ENCODE measurements at regions not wholly inside any gene's neighbourhood (a gene's known extent, or its start where the extent isn't known, plus 50 kb on each side); places are given as distances from the start of the nearest gene placed in this dataset.

DNA sequence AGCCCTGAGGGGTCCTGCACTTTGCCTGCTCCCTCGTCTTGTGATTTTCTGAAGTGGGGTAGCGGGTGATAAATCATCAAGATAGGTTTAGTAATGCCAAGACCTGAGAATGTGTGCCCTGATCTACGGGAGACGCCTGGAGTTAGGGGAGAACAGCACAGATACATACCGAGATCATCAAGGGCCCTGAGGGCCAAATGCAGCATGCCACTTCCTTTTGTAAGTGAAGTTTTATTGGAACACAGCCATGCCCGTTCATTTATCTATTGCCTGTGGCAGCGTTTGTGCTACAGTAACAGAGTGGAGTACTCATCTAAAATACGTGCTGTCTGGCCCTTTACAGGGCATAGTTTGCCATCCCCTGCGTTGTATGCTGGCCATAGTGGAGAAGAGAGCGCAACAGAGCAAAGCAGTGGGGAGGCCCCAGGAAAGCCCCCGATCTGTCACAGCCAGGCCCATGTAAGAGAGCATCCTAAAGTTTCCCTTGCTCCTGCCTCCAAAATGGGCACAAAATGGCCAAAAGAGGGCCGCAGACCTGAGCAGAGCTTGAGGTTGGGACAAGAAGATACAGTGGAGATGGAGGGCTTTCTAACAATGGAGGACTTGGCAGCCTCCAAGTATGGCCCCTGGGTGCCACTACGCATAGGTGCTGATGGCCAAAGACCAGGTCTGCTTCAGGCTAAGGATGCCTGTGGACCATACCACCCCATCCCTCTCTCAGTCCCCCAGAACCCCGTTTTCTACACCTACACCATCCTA is 167.0 kb downstream of the SMIM20 start:
- H3K9me3 Mint-ChIP-seq = peaks cover 14% of the 10 kb centered on the region
- DNase-seq = no peak
- peak in 1 of 2 donors; percentile 5 for ATAC-seq
- peaks cover 3% of the 10 kb centered on the region for H3K27me3 Mint-ChIP-seq (ENCODE audit: low read depth)
- peaks cover 5% of the 10 kb centered on the region for H3K36me3 Mint-ChIP-seq (ENCODE audit: insufficient read depth)
- peak overlapping the region; percentile 42 for H3K4me3 Mint-ChIP-seq
- peaks cover 66% of the 10 kb centered on the region for H3K4me1 Mint-ChIP-seq (ENCODE audit: low read depth)

- H3K4me1 Mint-ChIP-seq (ENCODE audit: low read depth) = peaks cover 57% of the 10 kb centered on the region
- ATAC-seq = peak; percentile 67 to 75
- no peak for DNase-seq
- peaks cover 3% of the 10 kb centered on the region for H3K27me3 Mint-ChIP-seq (ENCODE audit: low read depth)
- no peak overlapping the region for H3K4me3 Mint-ChIP-seq
- no peaks in the 10 kb centered on the region for H3K36me3 Mint-ChIP-seq (ENCODE audit: insufficient read depth)
- H3K9me3 Mint-ChIP-seq = peaks cover 7% of the 10 kb centered on the region
Measured at GRCh38 chr4:26081795-26082498, 167.9 kb downstream of the SMIM20 start.

DNA sequence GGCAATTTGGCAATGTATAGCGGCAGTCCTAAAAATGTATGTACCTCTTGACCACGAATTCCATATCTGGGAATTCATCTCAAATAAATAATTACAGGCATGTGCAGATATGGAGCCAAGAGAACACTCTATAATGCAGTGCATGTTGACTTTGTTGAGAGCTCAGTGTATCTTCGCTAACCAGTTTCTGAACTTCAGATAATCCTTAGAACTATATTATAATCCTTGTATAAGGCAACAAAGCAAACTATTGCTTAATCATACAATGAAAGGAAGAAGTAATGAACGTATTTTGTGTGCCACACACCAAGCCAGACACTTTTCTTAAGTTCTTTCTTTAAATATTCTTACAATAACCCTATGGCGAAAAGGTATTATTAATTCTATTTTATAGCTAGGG is 168.5 kb downstream of the SMIM20 start:
- H3K9me3 Mint-ChIP-seq = peaks cover 7% of the 10 kb centered on the region

DNA sequence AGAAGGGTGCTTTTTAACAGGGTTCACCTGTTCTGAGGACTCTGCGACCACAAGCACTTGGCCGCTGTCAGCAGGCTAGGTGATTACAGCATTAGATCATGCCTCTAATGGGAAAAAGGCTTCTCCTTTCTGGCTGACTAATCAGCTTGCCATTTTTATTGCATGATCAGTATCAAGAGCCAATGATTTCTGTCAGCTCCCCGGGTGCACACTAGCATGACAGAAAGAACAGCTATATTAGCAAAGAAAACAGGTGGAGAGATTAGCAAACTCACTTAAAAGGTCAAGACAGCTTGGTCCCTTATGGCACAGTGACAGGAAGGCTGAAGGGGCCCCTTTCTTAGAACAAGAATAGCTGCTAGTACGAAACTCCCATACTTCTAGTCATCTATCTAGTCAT is 170.0 kb downstream of the SMIM20 start:
- Mint-ChIP-seq H3K27me3 (ENCODE audit: low read depth) (peaks cover 3% of the 10 kb centered on the region), H3K4me3 (no peak overlapping the region), H3K36me3 (ENCODE audit: insufficient read depth) (no peaks in the 10 kb centered on the region), H3K4me1 (ENCODE audit: low read depth) (peaks cover 59% of the 10 kb centered on the region), H3K9me3 (peaks cover 7% of the 10 kb centered on the region)
- DNase-seq (no peak), ATAC-seq (peak in 1 of 2 donors; percentile 2)

More for the DNA sequence above, 168.5 kb downstream of the SMIM20 start:
- Mint-ChIP-seq H3K4me1 (ENCODE audit: low read depth) (peaks cover 51% of the 10 kb centered on the region), H3K27me3 (ENCODE audit: low read depth) (peaks cover 3% of the 10 kb centered on the region), H3K36me3 (ENCODE audit: insufficient read depth) (no peaks in the 10 kb centered on the region), H3K4me3 (no peak overlapping the region)
- DNase-seq = no peak
- ATAC-seq = no peak

DNA sequence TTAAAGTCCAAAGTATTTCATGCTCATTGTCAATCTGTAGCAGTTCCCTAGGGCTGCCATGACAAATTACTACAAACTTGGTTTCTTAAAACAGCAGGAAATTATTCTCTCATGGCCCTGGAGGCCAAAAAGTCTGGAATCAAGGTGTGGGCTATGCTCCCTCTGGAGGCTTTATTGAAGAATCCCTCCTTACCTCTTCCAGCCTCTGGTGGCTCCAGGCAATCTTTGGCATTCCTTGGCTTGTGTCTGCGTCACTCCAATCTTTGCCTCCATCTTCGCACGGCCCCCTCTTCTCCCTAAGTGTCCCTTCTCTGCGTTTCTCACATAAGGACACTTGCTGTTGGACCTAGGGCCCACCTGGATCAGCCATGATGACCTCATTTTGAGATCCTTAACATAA is 170.4 kb downstream of the SMIM20 start:
- no peak overlapping the region for H3K4me3 Mint-ChIP-seq
- peaks cover 7% of the 10 kb centered on the region for H3K9me3 Mint-ChIP-seq
- peaks cover 3% of the 10 kb centered on the region for H3K27me3 Mint-ChIP-seq (ENCODE audit: low read depth)
- no peaks in the 10 kb centered on the region for H3K36me3 Mint-ChIP-seq (ENCODE audit: insufficient read depth)
- ATAC-seq (no peak), DNase-seq (no peak)
- H3K4me1 Mint-ChIP-seq (ENCODE audit: low read depth) = peaks cover 63% of the 10 kb centered on the region

GRCh38 chr4:26085551-26085950 is 171.5 kb downstream of the SMIM20 start:
- peaks cover 3% of the 10 kb centered on the region for H3K27me3 Mint-ChIP-seq (ENCODE audit: low read depth)
- H3K4me1 Mint-ChIP-seq (ENCODE audit: low read depth) = peaks cover 63% of the 10 kb centered on the region
- H3K9me3 Mint-ChIP-seq = peaks cover 14% of the 10 kb centered on the region
- ATAC-seq (no peak), DNase-seq (no peak)
- H3K4me3 Mint-ChIP-seq = no peak overlapping the region
- no peaks in the 10 kb centered on the region for H3K36me3 Mint-ChIP-seq (ENCODE audit: insufficient read depth)

DNA sequence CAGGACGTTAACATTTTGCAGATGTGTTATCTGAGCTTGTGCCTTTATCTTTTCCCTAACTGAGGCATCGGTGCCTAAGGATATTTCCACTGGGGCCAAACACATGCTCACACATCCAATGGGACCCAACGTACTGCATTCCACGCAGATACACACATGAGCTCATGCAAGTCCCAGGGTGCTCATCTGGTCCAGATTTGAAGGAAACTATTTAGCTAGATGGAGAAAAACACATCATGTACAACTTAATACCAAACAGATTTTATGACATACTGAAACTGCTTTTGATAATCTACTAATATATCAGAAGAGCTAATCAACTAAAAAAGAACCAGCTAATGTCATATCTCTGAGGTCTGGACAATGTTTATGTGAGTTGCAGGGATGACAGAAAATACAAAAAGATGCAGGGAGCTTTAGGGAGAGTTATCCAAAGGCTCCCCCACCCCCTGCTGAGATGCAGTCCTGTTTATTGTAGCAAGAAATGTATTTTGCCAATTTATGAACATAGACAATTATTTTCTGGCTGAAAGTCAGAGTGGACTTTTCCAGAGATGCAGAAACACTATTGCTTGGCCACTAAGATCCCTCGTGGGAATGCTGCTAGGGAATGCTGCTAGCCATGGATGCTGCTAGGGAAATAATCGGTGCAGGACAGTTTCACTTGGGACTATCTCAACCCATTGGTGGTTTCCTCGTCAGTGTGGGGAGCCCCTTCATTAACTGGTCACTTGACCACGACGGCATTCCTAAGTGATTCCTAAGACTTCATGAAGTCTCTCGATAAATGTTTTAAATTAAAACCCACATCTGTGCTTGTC is 172.8 kb downstream of the SMIM20 start:
- peaks cover 3% of the 10 kb centered on the region for H3K27me3 Mint-ChIP-seq (ENCODE audit: low read depth)
- no peak overlapping the region for H3K4me3 Mint-ChIP-seq
- peaks cover 50% of the 10 kb centered on the region for H3K4me1 Mint-ChIP-seq (ENCODE audit: low read depth)
- DNase-seq (no peak), ATAC-seq (no peak)
- no peaks in the 10 kb centered on the region for H3K36me3 Mint-ChIP-seq (ENCODE audit: insufficient read depth)
- H3K9me3 Mint-ChIP-seq = peaks cover 16% of the 10 kb centered on the region

GRCh38 chr4:26088433-26088928 is 174.5 kb downstream of the SMIM20 start:
- ATAC-seq (peak; percentile 90 to 91), DNase-seq (no peak)
- H3K9me3 Mint-ChIP-seq = peaks cover 16% of the 10 kb centered on the region
- peaks cover 3% of the 10 kb centered on the region for H3K27me3 Mint-ChIP-seq (ENCODE audit: low read depth)
- H3K36me3 Mint-ChIP-seq (ENCODE audit: insufficient read depth) = no peaks in the 10 kb centered on the region
- H3K4me3 Mint-ChIP-seq = peak overlapping the region; percentile 50
- peaks cover 47% of the 10 kb centered on the region for H3K4me1 Mint-ChIP-seq (ENCODE audit: low read depth)

DNA sequence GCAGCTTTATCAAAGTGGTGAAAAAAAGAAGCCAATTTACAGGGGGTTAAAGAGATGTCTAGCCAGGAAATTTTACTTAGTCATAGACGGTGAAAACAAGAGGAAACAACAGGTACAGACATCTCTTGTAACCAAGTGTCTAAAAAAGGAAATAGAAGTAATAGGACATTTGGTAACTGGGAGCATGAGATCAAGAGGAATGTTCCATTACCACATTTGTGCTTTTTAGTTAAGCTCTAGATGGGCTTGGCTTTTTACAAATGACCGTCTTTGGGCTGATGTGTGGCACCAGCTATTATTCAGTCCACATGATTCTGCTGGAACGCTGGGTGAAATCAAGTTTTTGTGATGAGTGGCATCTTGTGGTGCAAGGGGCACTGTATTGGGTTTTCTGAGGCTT is 179.5 kb downstream of the SMIM20 start:
- Mint-ChIP-seq H3K4me1 (ENCODE audit: low read depth) (peaks cover 34% of the 10 kb centered on the region), H3K36me3 (ENCODE audit: insufficient read depth) (peaks cover 4% of the 10 kb centered on the region), H3K4me3 (no peak overlapping the region), H3K9me3 (peaks cover 25% of the 10 kb centered on the region), H3K27me3 (ENCODE audit: low read depth) (no peaks in the 10 kb centered on the region)
- no peak for ATAC-seq
- DNase-seq = no peak

- H3K4me1 Mint-ChIP-seq (ENCODE audit: low read depth) = peaks cover 30% of the 10 kb centered on the region
- ATAC-seq (no peak), DNase-seq (no peak)
- no peaks in the 10 kb centered on the region for H3K27me3 Mint-ChIP-seq (ENCODE audit: low read depth)
- no peak overlapping the region for H3K4me3 Mint-ChIP-seq
- H3K9me3 Mint-ChIP-seq = peaks cover 28% of the 10 kb centered on the region
- peaks cover 4% of the 10 kb centered on the region for H3K36me3 Mint-ChIP-seq (ENCODE audit: insufficient read depth)
Measured at GRCh38 chr4:26094076-26094475, 180.1 kb downstream of the SMIM20 start.

DNA sequence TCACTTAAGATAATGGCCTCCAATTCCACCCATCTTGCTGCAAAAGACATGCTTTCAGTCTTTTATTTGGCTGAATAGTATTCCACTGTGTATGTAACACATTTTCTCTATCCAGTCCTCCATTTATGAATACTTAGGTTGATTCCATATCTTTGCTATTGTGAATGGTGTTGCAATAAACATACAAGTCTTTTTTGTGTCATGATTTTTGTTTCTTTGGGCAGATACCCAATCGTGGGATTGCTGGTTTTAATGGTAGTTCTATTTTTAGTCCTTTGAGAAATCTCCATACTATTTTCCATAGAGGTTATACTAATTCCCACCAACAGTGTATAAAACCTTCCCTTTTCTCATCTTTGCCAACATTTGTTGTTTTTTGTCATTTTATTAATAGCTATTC is 180.9 kb downstream of the SMIM20 start:
- Mint-ChIP-seq H3K27me3 (ENCODE audit: low read depth) (no peaks in the 10 kb centered on the region), H3K4me1 (ENCODE audit: low read depth) (peaks cover 23% of the 10 kb centered on the region), H3K4me3 (no peak overlapping the region), H3K9me3 (peaks cover 33% of the 10 kb centered on the region), H3K36me3 (ENCODE audit: insufficient read depth) (peaks cover 4% of the 10 kb centered on the region)
- no peak for DNase-seq
- ATAC-seq = no peak

- Mint-ChIP-seq H3K27me3 (ENCODE audit: low read depth) (peaks cover 2% of the 10 kb centered on the region), H3K36me3 (ENCODE audit: insufficient read depth) (peaks cover 4% of the 10 kb centered on the region), H3K4me3 (no peak overlapping the region), H3K9me3 (peaks cover 23% of the 10 kb centered on the region), H3K4me1 (ENCODE audit: low read depth) (peaks cover 2% of the 10 kb centered on the region)
- ATAC-seq (no peak), DNase-seq (no peak)
Measured at GRCh38 chr4:26099967-26100366, 185.9 kb downstream of the SMIM20 start.

DNA sequence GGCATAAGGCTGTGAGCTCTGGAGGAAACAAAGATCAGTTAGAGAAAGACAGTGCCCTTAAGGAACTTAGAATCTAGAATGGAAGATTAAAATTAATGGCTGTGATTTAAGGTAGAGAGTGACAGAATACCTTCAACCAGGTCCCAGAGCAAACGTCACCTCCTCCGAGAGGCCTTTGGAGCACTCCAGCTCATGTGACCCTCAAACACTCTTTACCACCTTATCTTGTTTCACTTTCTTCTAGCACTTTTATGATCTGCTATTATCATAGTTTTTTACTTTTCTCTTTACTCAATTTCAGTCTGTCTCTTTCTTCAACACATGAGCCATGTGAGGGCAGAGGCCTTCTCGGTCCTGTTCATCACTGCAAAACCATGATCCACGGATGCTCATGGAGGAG is 187.0 kb downstream of the SMIM20 start:
- peaks cover 2% of the 10 kb centered on the region for H3K4me1 Mint-ChIP-seq (ENCODE audit: low read depth)
- H3K9me3 Mint-ChIP-seq = peaks cover 23% of the 10 kb centered on the region
- ATAC-seq = no peak
- H3K4me3 Mint-ChIP-seq = no peak overlapping the region
- H3K36me3 Mint-ChIP-seq (ENCODE audit: insufficient read depth) = peaks cover 4% of the 10 kb centered on the region
- DNase-seq = no peak
- peaks cover 2% of the 10 kb centered on the region for H3K27me3 Mint-ChIP-seq (ENCODE audit: low read depth)

DNA sequence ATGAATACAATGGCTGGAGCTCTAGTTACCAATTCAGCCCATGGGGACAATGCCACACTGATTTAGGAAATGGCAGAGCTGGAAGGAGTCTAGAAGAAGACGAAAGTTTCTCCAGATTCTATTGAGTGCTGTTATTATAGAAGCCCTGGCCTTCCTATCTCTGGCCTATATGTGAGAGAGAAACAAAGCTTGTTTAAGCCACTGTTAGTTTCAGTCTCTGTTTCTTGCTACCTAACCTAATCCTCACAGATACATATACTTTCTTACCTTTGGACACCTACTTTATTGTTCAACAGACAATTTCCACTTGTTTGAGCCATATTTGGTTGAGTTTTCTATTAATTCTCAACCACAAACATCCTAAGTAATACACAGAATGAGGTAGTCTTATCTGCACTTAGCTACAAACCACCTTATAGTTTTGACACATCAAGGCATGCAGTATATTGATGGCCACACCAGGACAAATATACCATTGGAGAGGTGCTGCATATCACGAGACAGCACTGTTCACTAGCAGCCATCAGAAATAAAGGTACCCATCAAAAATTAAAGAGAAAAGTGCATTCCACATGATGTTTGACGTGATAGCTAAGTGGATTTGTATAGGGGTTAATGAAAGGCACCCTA is 190.2 kb downstream of the SMIM20 start:
- H3K27me3 Mint-ChIP-seq (ENCODE audit: low read depth) = peaks cover 2% of the 10 kb centered on the region
- no peaks in the 10 kb centered on the region for H3K4me1 Mint-ChIP-seq (ENCODE audit: low read depth)
- H3K4me3 Mint-ChIP-seq = no peak overlapping the region
- no peaks in the 10 kb centered on the region for H3K36me3 Mint-ChIP-seq (ENCODE audit: insufficient read depth)
- no peak for ATAC-seq
- peaks cover 11% of the 10 kb centered on the region for H3K9me3 Mint-ChIP-seq
- DNase-seq = no peak
